Panc1 (cell line): ENCODE measurements at regions not wholly inside any gene's neighbourhood (a gene's known extent, or its start where the extent isn't known, plus 50 kb on each side); places are given as distances from the start of the nearest gene placed in this dataset.

Experiments used
- ATAC-seq: fragments of 200-7000 bp; cut with Tn5 transposase; 2 replicates; pipeline ENCODE4 v1.9.1; 2020; ENCODE audit warnings: mild to moderate bottlenecking, moderate library complexity
- BruUV-seq: library from RNA; stranded (reverse); fragments of 400-500 nt; replicated peaks from 2 replicates; lab custom pipeline; 2021; lab: Mats Ljungman, UMichigan
- CTCF ChIA-PET: fragments of 300-600 bp; sonication (Branson Sonifier 250); formaldehyde crosslinking; loops from one replicate; lab custom pipeline; 2022; ENCODE audit warnings: antibody characterized with exemption; lab: Charles Lee
- POLR2A ChIA-PET: fragments of 300-600 bp; sonication (Branson Sonifier 250); formaldehyde crosslinking; loops from one replicate; lab custom pipeline; 2022; ENCODE audit warnings: antibody characterized with exemption; lab: Charles Lee
- DNase-seq: peaks from one replicate; pipeline ENCODE4 v3.0.0-alpha.2; 2010; ENCODE audit warnings: low read depth, low spot score
- H3K27ac ChIP-seq: 2 replicates; pipeline ENCODE4 v1.5.1; 2011; ENCODE audit warnings: mild to moderate bottlenecking, low read length, inconsistent platforms
- H3K27me3 ChIP-seq: fragments of 200-500 bp; sonication (Bioruptor generic); 2 replicates; pipeline ENCODE4 v1.6.0; 2014; ENCODE audit warnings: low read length, inconsistent platforms; ENCODE audit not compliant: control insufficient read depth, insufficient read depth
- H3K36me3 ChIP-seq: fragments of 200-500 bp; sonication (Bioruptor generic); 2 replicates; pipeline ENCODE4 v1.5.1; 2014; ENCODE audit warnings: inconsistent platforms, mild to moderate bottlenecking, low read length, moderate library complexity; ENCODE audit not compliant: control insufficient read depth, insufficient read depth
- H3K4me1 ChIP-seq: 2 replicates; pipeline ENCODE4 v1.5.1; 2011; ENCODE audit warnings: inconsistent platforms, mild to moderate bottlenecking, low read length, moderate library complexity; ENCODE audit not compliant: control insufficient read depth, insufficient read depth
- H3K4me3 ChIP-seq, 2 experiments: 2 replicates each; pipeline ENCODE4 v1.5.1; 2011 to 2012; ENCODE audit warnings: low read depth in 2 of 2, low read length in 2 of 2, mild to moderate bottlenecking in 2 of 2, inconsistent platforms in 1 of 2, moderate library complexity in 1 of 2
- H3K9me3 ChIP-seq: fragments of 200-500 bp; sonication (Bioruptor generic); 2 replicates; pipeline ENCODE4 v1.5.1; 2014; ENCODE audit warnings: low read depth, mild to moderate bottlenecking, inconsistent platforms, low read length, moderate library complexity; ENCODE audit not compliant: control insufficient read depth, insufficient read depth
- CTCF ChIP-seq: fragments of 450-650 bp; IDR thresholded peaks from 2 replicates; pipeline ENCODE4 v1.5.1; 2017; ENCODE audit warnings: mild to moderate bottlenecking
- POLR2AphosphoS5 ChIP-seq: IDR thresholded peaks from 2 replicates; pipeline ENCODE4 v1.6.1; 2012; ENCODE audit warnings: mild to moderate bottlenecking, low read depth, low read length, moderate library complexity
- SIN3A ChIP-seq: IDR thresholded peaks from 2 replicates; pipeline ENCODE4 v1.6.1; 2012; ENCODE audit warnings: low read depth, mild to moderate bottlenecking, low read length, moderate library complexity, borderline replicate concordance; ENCODE audit not compliant: insufficient read depth
- TCF7L2 ChIP-seq: IDR thresholded peaks from 2 replicates; pipeline ENCODE4 v1.6.1; 2011; ENCODE audit warnings: mild to moderate bottlenecking, low read depth, low read length, inconsistent platforms
- in situ Hi-C: cut with HindIII; loops from 2 replicates; pipeline ENCODE4 v1.10.0; 2016; ENCODE audit warnings: low sequenced_read_pairs, low pct_unique_long_range_greater_than_20kb
- intact Hi-C: fragments of 100-400 bp; cut with micrococcal nuclease; formaldehyde crosslinking; loops from one replicate; pipeline ENCODE4 v1.10.0; 2022; ENCODE audit not compliant: unreplicated experiment
- TF ChIP-seq, protein P1 (sequence below), 2 experiments: IDR thresholded peaks; 2 replicates each; pipeline ENCODE4 v1.6.1; 2011 to 2012; ENCODE audit warnings: low read depth in 2 of 2, control low read depth in 1 of 2, low read length in 1 of 2, mild to moderate bottlenecking in 1 of 2, moderate library complexity in 1 of 2; ENCODE audit not compliant: insufficient read depth in 1 of 2

DNA sequence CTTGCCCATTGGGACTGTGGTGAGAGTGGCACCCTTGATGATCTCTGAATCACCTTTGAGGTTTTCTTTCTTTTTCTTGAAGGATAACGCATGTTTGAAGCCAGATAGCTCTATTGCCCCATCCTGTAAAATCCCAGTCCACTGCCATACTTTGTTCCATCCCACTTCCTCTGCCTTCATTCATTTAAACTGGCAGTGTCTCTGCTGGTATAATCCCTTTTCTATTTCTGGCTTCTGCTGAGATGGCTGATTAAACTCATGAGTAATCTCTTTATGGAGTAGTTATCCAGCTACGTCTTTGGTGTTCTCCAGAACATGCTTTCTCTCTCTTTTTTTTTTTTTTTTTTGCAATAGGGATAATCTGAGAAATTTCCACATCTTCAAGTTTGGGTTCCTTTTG lies 656.5 kb upstream of the SALL1 start:
- no TSS peak for BruUV-seq
- ATAC-seq, result no peak
- no peak for DNase-seq

DNA sequence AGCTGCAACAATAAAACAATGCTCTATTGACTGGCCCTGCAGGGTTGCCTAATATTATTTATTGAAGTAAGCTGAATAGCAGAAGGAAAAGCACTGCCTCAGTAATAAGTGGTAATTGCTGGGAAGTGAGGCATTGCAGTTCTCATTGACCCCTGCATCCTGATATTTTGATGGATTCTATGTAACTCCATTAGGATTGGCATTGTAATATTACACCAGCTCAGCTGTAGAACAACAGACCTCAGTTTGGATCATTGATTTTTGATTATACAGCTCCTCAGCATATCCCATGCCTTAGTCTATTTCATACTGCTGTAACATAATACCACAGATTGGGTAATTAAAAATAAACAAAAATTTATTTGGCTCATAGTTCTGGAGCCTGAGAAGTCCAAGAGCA lies 650.6 kb upstream of the SALL1 start:
- no peak for TF ChIP-seq CTCF
- TF ChIP-seq, protein P1, sequence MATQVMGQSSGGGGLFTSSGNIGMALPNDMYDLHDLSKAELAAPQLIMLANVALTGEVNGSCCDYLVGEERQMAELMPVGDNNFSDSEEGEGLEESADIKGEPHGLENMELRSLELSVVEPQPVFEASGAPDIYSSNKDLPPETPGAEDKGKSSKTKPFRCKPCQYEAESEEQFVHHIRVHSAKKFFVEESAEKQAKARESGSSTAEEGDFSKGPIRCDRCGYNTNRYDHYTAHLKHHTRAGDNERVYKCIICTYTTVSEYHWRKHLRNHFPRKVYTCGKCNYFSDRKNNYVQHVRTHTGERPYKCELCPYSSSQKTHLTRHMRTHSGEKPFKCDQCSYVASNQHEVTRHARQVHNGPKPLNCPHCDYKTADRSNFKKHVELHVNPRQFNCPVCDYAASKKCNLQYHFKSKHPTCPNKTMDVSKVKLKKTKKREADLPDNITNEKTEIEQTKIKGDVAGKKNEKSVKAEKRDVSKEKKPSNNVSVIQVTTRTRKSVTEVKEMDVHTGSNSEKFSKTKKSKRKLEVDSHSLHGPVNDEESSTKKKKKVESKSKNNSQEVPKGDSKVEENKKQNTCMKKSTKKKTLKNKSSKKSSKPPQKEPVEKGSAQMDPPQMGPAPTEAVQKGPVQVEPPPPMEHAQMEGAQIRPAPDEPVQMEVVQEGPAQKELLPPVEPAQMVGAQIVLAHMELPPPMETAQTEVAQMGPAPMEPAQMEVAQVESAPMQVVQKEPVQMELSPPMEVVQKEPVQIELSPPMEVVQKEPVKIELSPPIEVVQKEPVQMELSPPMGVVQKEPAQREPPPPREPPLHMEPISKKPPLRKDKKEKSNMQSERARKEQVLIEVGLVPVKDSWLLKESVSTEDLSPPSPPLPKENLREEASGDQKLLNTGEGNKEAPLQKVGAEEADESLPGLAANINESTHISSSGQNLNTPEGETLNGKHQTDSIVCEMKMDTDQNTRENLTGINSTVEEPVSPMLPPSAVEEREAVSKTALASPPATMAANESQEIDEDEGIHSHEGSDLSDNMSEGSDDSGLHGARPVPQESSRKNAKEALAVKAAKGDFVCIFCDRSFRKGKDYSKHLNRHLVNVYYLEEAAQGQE (IDR thresholded peaks at IDR 0.05; ENCODE audit: insufficient read depth in 1 of 2, low read depth in 2 of 2, low read length in 1 of 2), result no peak
- TF ChIP-seq TCF7L2, result no peak
- no peak for TF ChIP-seq SIN3A
- Histone ChIP-seq H3K4me3 (no peak overlapping the region), H3K4me1 (no peaks in the 10 kb centered on the region), H3K9me3 (no peaks in the 10 kb centered on the region), H3K27me3 (no peaks in the 10 kb centered on the region), H3K36me3 (no peaks in the 10 kb centered on the region), H3K27ac (no peak overlapping the region)
- BruUV-seq, result no TSS peak
- ATAC-seq (no peak), DNase-seq (no peak)
- ChIA-PET POLR2A (no interaction called here), CTCF (no interaction called here)
- intact Hi-C loops (no loop called here), in situ Hi-C loops (no loop called here)

More for the DNA sequence above, 656.5 kb upstream of the SALL1 start:
- in situ Hi-C loops, result no loop called here
- Histone ChIP-seq H3K27ac (no peak overlapping the region), H3K36me3 (no peaks in the 10 kb centered on the region), H3K4me1 (no peaks in the 10 kb centered on the region), H3K9me3 (no peaks in the 10 kb centered on the region), H3K27me3 (no peaks in the 10 kb centered on the region), H3K4me3 (no peak overlapping the region)
- ChIA-PET CTCF (no interaction called here), POLR2A (no interaction called here)
- TF ChIP-seq POLR2AphosphoS5, result no peak
- TF ChIP-seq, protein P1 (IDR thresholded peaks at IDR 0.05; ENCODE audit: insufficient read depth in 1 of 2, low read depth in 2 of 2, low read length in 1 of 2), result no peak
- TF ChIP-seq TCF7L2, result no peak
- TF ChIP-seq SIN3A, result no peak
- no peak for TF ChIP-seq CTCF
- intact Hi-C loops, result no loop called here
